ENCODE measurements at regions not wholly inside any gene's neighbourhood (a gene's known extent, or its start where the extent isn't known, plus 50 kb on each side); places are given as distances from the start of the nearest gene placed in this dataset.

DNA sequence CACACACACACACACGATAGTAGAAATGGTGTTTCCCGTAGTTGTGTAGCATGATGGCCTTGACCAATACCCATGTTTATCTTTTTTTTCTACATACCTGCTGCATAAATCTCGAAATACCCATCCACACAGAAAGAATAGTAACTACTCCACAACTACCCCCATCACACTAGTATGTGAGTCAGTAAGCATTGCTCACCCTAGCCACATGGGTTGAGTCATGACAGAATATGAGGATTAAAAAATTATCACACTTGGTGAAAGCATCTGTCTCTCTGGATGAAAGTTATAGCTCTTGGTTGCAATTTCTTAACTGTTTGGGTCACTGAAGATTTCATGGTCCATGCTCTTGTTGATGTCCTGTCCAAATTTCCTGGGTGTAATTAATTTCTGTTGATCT, 103.4 kb upstream of the MDFIC start:
- Histone ChIP-seq H3K4me1 (ENCODE audit: insufficient read depth, low read length, poor library complexity, severe bottlenecking) (no peaks in the 10 kb centered on the region), H3K36me3 (ENCODE audit: insufficient read depth, low read length) (no peaks in the 10 kb centered on the region), H3K27ac (ENCODE audit: low read depth, low read length, poor library complexity, severe bottlenecking) (no peak overlapping the region), H3K4me3 (ENCODE audit: low read depth, low read length, poor library complexity, severe bottlenecking) (no peak overlapping the region), H3K9me3 (ENCODE audit: low read length) (no peaks in the 10 kb centered on the region), H3K79me2 (ENCODE audit: insufficient read depth, low read depth, low read length) (no peaks in the 10 kb centered on the region), H2AFZ (ENCODE audit: low read length) (no peak overlapping the region), H3K9me2 (ENCODE audit: insufficient read depth, low read length) (no peaks in the 10 kb centered on the region), H4K20me1 (ENCODE audit: insufficient read depth, low read length) (no peaks in the 10 kb centered on the region), H3K4me2 (ENCODE audit: low read length) (no peak overlapping the region)
- ChIA-PET POLR2A (no interaction called here), CTCF (ENCODE audit: unreplicated experiment) (no interaction called here)
- BruUV-seq (replicated peaks) = no TSS peak
- intact Hi-C loops (cut with micrococcal nuclease; ENCODE audit: unreplicated experiment) = no loop called here
- no peak for DNase-seq (ENCODE audit: low spot score)
- TF ChIP-seq, protein P1, sequence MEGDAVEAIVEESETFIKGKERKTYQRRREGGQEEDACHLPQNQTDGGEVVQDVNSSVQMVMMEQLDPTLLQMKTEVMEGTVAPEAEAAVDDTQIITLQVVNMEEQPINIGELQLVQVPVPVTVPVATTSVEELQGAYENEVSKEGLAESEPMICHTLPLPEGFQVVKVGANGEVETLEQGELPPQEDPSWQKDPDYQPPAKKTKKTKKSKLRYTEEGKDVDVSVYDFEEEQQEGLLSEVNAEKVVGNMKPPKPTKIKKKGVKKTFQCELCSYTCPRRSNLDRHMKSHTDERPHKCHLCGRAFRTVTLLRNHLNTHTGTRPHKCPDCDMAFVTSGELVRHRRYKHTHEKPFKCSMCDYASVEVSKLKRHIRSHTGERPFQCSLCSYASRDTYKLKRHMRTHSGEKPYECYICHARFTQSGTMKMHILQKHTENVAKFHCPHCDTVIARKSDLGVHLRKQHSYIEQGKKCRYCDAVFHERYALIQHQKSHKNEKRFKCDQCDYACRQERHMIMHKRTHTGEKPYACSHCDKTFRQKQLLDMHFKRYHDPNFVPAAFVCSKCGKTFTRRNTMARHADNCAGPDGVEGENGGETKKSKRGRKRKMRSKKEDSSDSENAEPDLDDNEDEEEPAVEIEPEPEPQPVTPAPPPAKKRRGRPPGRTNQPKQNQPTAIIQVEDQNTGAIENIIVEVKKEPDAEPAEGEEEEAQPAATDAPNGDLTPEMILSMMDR (conservative IDR thresholded peaks at IDR 0.05; ENCODE audit: low read length) = no peak

DNA sequence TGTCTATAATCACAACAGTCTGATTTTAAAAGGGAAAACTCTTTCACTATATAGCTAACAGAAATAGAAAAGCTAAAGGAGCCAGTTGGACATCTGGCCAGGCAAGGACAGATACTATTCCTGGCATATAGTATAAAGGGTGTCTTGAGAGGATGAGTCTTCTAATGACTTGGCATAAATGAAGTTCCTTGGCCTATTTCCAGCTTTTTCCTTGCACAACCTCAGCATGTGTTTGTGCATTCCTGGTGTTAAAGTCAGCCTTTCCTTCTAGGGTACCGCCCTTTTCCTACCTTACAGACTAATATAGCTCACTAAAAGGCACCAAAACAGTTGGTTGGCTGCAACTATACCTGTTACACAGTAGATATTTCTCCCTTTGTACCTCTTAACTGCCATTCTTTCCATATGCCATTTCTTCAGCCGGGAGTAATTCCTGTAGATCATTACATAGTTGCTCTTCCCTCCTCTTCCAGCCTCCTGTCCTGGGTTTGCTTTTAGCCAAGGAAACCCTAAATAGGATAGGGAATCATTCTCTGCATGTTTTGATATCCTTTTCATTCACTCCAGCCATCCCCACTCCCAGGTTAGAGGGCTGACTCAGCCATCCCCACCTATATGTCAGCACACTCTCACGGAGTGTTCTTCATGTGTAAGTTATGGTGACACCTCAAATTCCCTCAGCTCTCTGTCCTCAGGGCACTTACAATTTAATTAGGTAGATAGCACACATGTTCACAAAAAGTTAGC, 102.1 kb upstream of the MDFIC start:
- Histone ChIP-seq H3K27ac (ENCODE audit: low read depth, low read length, poor library complexity, severe bottlenecking) (no peak overlapping the region), H3K79me2 (ENCODE audit: insufficient read depth, low read depth, low read length) (no peaks in the 10 kb centered on the region), H3K4me3 (ENCODE audit: low read depth, low read length, poor library complexity, severe bottlenecking) (no peak overlapping the region), H3K4me2 (ENCODE audit: low read length) (no peak overlapping the region), H2AFZ (ENCODE audit: low read length) (no peak overlapping the region), H4K20me1 (ENCODE audit: insufficient read depth, low read length) (no peaks in the 10 kb centered on the region), H3K36me3 (ENCODE audit: insufficient read depth, low read length) (no peaks in the 10 kb centered on the region), H3K9me3 (ENCODE audit: low read length) (no peaks in the 10 kb centered on the region), H3K9me2 (ENCODE audit: insufficient read depth, low read length) (no peaks in the 10 kb centered on the region), H3K4me1 (ENCODE audit: insufficient read depth, low read length, poor library complexity, severe bottlenecking) (no peaks in the 10 kb centered on the region)
- intact Hi-C loops (cut with micrococcal nuclease; ENCODE audit: unreplicated experiment) = no loop called here
- ChIA-PET POLR2A (no interaction called here), CTCF (ENCODE audit: unreplicated experiment) (no interaction called here)
- DNase-seq (ENCODE audit: low spot score) = no peak
- BruUV-seq (replicated peaks) = no TSS peak
- no peak for TF ChIP-seq EZH2phosphoT487 (IDR thresholded peaks at IDR 0.05; ENCODE audit: borderline replicate concordance, low read depth, low read length)
- TF ChIP-seq, protein P1 (conservative IDR thresholded peaks at IDR 0.05; ENCODE audit: low read length) = no peak

DNA sequence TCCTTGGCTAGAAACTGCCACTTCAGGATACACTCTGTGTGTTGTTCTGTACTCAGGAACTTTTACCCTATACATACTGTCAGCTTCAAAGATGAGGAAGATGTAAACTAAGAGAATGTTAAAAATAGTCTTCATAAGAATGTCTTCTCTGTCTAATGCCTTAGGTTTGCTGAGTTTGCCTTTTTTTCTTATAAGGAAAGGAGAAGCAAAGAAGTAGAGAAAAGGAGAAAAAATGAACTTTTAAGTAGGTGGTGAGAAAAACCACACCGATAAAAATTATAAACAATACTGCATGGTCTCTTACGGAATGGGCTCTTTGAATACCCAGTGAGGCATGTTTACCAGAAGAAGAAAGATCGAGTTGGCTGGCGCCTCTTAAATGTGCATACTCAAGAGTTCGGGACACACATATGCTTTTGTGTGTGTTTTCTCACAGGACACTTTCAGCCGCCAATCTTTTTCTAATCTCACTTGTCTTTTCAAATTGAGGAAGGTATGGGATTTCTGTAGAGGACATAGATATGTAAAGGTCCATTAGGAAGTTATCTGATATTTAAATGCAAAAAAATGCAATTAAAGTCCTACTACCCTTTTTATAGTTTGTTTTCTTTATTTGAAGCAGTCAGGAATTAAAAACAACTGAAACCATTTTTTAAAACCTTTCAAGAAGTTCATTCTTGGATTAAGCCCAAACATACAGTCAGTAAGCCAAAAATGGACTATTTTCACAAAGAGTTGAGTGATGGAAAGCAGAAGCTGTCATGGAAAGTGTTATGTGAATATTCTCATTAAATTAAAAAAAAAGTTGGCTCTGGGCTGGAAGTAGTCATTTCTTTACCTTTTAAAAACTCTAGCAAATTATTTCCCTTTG, 100.6 kb upstream of the MDFIC start:
- H2AFZ ChIP-seq (ENCODE audit: low read length) = no peak overlapping the region
- no peak overlapping the region for H3K4me2 ChIP-seq (ENCODE audit: low read length)
- no peaks in the 10 kb centered on the region for H4K20me1 ChIP-seq (ENCODE audit: insufficient read depth, low read length)
- no peaks in the 10 kb centered on the region for H3K9me3 ChIP-seq (ENCODE audit: low read length)
- H3K27ac ChIP-seq (ENCODE audit: low read depth, low read length, poor library complexity, severe bottlenecking) = no peak overlapping the region
- intact Hi-C loops (cut with micrococcal nuclease; ENCODE audit: unreplicated experiment) = no loop called here
- H3K4me1 ChIP-seq (ENCODE audit: insufficient read depth, low read length, poor library complexity, severe bottlenecking) = no peaks in the 10 kb centered on the region
- H3K4me3 ChIP-seq (ENCODE audit: low read depth, low read length, poor library complexity, severe bottlenecking) = no peak overlapping the region
- H3K9me2 ChIP-seq (ENCODE audit: insufficient read depth, low read length) = no peaks in the 10 kb centered on the region
- H3K79me2 ChIP-seq (ENCODE audit: insufficient read depth, low read depth, low read length) = no peaks in the 10 kb centered on the region
- no peaks in the 10 kb centered on the region for H3K36me3 ChIP-seq (ENCODE audit: insufficient read depth, low read length)
- CTCF ChIA-PET (ENCODE audit: unreplicated experiment) = no interaction called here
- no TSS peak for BruUV-seq (replicated peaks)
- TF ChIP-seq, protein P1 (conservative IDR thresholded peaks at IDR 0.05; ENCODE audit: low read length) = no peak
- TF ChIP-seq EZH2phosphoT487 (IDR thresholded peaks at IDR 0.05; ENCODE audit: borderline replicate concordance, low read depth, low read length) = no peak
- POLR2A ChIA-PET = interaction anchor here (0.6 to 0.7 kb wide), 2 partner anchors 187 to 345 kb away, joined by 3 read pairs; no protein-coding TSS in a partner anchor
- DNase-seq (ENCODE audit: low spot score) = no peak

Data from OCI-LY7 (cell line).